ENCODE measurements at regions not wholly inside any gene's neighbourhood (a gene's known extent, or its start where the extent isn't known, plus 50 kb on each side); places are given as distances from the start of the nearest gene placed in this dataset.

DNA sequence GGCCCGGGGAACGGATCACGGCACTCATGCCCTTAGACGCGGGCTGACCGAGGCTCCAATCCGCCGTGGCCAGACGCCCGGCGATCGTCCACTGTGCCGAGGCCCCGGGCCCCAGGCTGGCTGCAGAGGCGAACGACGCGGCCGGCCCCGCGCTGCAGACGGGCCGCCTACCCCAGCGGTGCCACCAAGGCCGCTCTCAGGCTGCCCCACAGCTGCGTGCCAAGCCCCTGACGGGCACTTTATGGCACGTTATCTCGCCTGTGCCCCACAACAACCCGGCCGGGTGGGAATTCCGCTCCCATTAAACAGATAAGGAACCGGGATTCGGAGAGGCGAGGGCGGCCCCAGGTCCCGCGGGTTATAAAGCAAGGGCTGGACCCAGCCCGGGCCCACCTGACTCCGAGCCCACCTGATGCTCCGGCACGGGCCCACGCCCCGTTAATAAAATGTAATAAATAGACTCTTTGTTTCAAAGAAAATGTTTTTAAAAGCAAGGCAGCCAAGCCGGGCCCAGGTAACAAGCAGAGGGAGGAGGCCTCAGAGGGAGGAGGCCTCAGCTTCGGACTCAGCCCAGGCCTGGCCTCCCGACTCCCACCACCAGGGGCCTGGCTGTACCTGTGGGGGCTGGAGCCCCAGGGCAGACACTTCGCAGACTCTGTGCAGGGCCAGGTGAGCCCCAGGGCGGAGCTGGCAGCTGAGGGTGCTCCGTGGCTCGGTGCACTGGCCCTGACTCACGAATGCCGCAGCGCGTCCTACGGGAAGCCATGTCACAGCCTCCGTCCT lies 79.7 kb downstream of the FOXL3 start:
- DNase-seq: no peak
- no peak overlapping the region for H3K4me3 Mint-ChIP-seq
- no peaks in the 10 kb centered on the region for H3K9me3 Mint-ChIP-seq
- H3K4me1 Mint-ChIP-seq: peaks cover 26% of the 10 kb centered on the region
- H3K36me3 Mint-ChIP-seq (ENCODE audit: low read depth): peaks cover 2% of the 10 kb centered on the region
- POLR2A ChIA-PET: no interaction called here
- CTCF ChIA-PET: no interaction called here
- no peak overlapping the region for H3K27ac Mint-ChIP-seq
- H3K27me3 Mint-ChIP-seq: no peaks in the 10 kb centered on the region

DNA sequence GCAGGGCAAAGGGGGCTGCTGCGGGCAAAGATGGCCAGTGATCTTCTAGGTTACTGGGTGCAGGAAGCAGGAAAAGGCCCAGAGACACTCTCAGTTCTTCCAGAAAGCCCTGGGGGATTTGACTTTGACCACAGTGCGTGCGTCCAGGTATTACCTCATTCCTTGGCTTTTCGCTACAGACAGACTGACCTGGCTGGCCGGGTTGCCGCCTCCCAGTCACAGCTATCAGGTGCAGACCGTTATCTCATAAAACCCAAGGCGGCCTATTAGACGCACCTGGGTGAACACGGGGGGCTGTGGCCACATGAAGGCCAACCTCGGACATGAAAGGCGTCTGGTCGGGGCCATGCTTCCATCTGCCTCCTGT lies 80.3 kb downstream of the FOXL3 start:
- ChIA-PET CTCF (interaction anchor here (1.5 kb wide), 1 partner anchor 37 kb away, joined by 3 read pairs; no protein-coding TSS in a partner anchor), POLR2A (no interaction called here)
- Mint-ChIP-seq H3K36me3 (ENCODE audit: low read depth) (peaks cover 2% of the 10 kb centered on the region), H3K9me3 (no peaks in the 10 kb centered on the region), H3K27ac (no peak overlapping the region), H3K4me3 (no peak overlapping the region), H3K27me3 (no peaks in the 10 kb centered on the region), H3K4me1 (peaks cover 21% of the 10 kb centered on the region)
- DNase-seq: no peak

DNA sequence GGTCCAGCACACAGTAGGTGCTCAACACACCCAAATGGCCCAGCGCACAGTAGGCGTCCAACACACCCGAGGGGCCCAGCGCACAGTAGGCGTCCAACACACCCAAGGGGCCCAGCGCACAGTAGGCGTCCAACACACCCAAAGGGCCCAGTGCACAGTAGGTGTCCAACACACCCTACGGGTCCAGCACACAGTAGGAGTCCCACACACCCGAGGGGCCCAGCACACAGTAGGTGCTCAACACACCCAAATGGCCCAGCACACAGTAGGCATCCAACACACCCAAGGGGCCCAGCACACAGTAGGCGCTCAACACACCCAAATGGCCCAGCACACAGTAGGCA lies 80.8 kb downstream of the FOXL3 start:
- ChIA-PET POLR2A (no interaction called here), CTCF (interaction anchor here (1.5 kb wide), 1 partner anchor 38 kb away, joined by 3 read pairs; no protein-coding TSS in a partner anchor)
- H3K27me3 Mint-ChIP-seq: no peaks in the 10 kb centered on the region
- DNase-seq: no peak
- H3K4me1 Mint-ChIP-seq: peaks cover 16% of the 10 kb centered on the region
- H3K9me3 Mint-ChIP-seq: no peaks in the 10 kb centered on the region
- H3K27ac Mint-ChIP-seq: no peak overlapping the region
- no peak overlapping the region for H3K4me3 Mint-ChIP-seq
- peaks cover 2% of the 10 kb centered on the region for H3K36me3 Mint-ChIP-seq (ENCODE audit: low read depth)

DNA sequence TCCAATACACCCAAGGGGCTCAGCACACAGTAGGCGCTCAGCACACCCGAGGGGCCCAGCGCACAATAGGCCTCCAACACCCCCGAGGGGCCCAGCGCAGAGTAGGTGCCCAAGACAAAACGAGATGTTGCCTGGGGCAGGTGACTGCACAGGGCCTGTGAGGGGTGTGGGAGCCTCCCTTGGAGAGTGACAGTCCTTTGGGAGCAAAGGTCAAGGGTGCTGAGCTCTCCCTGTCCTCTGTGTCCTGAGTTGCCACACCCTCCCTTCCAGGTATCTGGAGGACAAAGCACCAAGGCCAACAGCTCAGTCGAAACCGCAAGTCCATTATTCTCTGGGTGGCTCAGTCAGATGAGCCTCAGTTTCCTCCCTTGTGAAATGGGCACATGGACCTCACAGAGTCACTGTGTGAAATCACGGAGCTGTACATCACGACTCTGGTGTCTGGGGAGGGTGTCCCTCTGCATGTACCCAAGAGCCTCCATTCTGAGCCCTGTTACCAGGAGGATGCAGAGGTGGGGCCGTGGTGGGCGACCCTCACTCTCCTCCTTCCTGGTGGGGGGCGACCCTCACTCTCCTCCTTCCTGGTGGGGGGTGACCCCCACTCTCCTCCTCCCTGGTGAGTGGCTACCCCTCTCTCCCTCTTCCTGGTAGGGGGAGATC lies 81.3 kb downstream of the FOXL3 start:
- DNase-seq: no peak
- no peaks in the 10 kb centered on the region for H3K27me3 Mint-ChIP-seq
- H3K4me1 Mint-ChIP-seq: peaks cover 11% of the 10 kb centered on the region
- CTCF ChIA-PET: interaction anchor here (1.5 kb wide), 1 partner anchor 38 kb away, joined by 3 read pairs; no protein-coding TSS in a partner anchor
- no peak overlapping the region for H3K27ac Mint-ChIP-seq
- no peak overlapping the region for H3K4me3 Mint-ChIP-seq
- POLR2A ChIA-PET: no interaction called here
- H3K9me3 Mint-ChIP-seq: no peaks in the 10 kb centered on the region
- H3K36me3 Mint-ChIP-seq (ENCODE audit: low read depth): no peaks in the 10 kb centered on the region

DNA sequence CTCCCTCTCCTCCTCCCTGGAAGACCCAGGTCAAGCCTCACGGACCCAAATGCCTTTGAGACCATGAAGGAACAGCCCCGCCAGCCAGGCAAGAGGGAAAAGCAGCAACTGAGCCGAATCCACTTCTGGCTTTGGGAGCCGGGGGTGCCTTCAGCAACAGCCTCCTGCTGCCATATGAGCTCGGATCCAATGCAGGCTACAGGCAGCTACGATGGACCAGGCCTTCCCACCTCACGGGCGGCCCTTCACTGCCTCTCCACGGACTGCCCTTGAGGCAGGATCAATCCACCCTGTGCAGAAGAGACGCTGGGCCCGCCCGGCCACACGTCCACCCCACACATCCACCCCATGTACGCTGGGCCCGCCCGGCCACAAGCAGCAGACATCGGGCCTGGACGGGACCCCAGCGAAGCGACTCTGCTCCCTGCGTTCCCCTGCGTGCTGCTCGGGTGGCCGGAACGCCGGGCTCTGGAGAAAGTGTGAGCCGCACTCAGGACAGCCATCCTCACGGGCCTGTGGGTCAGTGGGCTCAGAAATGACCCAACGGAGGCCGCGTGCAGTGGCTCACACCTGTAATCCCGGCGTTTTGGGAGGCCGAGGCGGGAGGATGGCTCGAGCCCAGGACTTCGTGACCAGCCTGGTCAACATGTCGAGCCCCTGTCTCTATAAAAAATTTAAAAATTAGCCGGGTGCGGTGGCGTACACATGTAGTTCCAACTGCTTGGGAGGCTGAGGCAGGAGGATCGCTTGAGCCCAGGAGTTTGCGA lies 82.0 kb downstream of the FOXL3 start:
- Mint-ChIP-seq H3K36me3 (ENCODE audit: low read depth) (no peaks in the 10 kb centered on the region), H3K27me3 (no peaks in the 10 kb centered on the region), H3K4me3 (no peak overlapping the region), H3K27ac (peak overlapping the region; percentile 9), H3K9me3 (no peaks in the 10 kb centered on the region), H3K4me1 (peaks cover 4% of the 10 kb centered on the region)
- DNase-seq: no peak
- POLR2A ChIA-PET: no interaction called here
- CTCF ChIA-PET: interaction anchor here (1.3 to 1.5 kb wide), 2 partner anchors 9 to 39 kb away, joined by 3 read pairs; no protein-coding TSS in a partner anchor

DNA sequence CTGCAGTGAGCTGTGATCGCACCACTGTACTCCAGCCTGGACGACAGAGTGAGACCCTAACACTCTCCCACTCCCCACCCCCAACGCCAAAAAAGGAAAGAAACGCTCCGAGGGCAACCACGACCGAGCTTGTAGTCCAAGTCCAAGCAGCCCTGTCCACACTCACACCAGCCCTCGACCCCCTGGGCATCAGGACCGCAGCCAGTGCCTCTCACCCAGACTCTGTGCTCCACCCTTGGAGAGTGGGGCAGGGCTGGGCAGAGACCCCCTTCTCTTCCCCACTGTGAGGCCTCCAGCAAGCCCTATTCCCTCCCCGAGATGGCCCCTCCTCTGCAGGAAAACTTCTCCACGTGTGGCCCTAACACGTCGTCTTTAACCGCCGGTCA lies 82.6 kb downstream of the FOXL3 start:
- no peaks in the 10 kb centered on the region for H3K4me1 Mint-ChIP-seq
- H3K27me3 Mint-ChIP-seq: no peaks in the 10 kb centered on the region
- peak overlapping the region; percentile 11 for H3K4me3 Mint-ChIP-seq
- no peaks in the 10 kb centered on the region for H3K9me3 Mint-ChIP-seq
- DNase-seq: no peak
- ChIA-PET POLR2A (no interaction called here), CTCF (interaction anchor here (1.3 kb wide), 1 partner anchor 9 kb away, joined by 3 read pairs; no protein-coding TSS in a partner anchor)
- H3K27ac Mint-ChIP-seq: peak overlapping the region; percentile 16
- no peaks in the 10 kb centered on the region for H3K36me3 Mint-ChIP-seq (ENCODE audit: low read depth)

DNA sequence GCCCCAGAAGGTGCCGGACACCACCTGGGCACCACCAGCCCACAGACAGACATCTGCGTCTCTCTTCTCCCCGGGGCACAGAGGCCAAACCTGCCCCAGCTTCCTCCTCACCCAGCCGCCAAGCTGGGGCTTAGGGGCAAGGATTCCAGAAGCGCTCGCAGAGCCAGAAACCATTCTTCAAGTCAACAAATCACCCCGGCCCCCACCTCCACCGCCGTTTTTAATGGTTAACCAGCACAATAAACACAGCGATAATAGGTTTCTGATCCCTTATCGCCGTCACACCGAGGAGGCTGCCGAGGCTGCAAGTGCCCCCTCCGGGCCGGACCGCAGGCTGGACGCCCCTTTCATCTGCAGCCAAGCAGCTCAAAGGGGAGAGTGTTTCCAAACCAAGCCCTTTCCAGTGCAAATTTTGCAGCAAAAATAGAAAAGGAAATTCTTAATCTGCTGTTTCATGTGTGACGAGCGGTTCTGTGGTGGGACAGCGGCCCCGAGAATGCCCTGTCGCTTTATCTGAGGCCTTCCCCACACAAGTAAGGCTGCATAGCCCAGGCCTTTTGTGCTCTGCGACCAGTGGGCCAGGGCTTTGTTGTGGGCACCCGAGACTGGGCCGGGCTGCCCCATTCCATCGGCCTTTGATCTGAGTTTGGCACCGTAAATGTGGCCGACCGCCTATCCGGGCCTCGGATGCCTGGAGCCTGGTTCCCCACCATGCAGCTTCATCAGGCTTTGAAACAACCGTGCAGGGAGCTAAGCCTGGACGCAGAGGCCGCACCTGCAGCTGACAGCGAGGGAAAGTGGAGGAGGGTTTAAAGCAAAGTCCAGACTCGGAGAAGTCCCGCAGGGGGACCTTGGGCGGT lies 83.2 kb downstream of the FOXL3 start:
- ChIA-PET CTCF (interaction anchor here (0.9 to 1.3 kb wide), 2 partner anchors 8 to 21 kb away, joined by 3 read pairs; no protein-coding TSS in a partner anchor), POLR2A (no interaction called here)
- H3K4me3 Mint-ChIP-seq: peak overlapping the region; percentile 11
- H3K9me3 Mint-ChIP-seq: no peaks in the 10 kb centered on the region
- H3K4me1 Mint-ChIP-seq: no peaks in the 10 kb centered on the region
- no peaks in the 10 kb centered on the region for H3K27me3 Mint-ChIP-seq
- no peaks in the 10 kb centered on the region for H3K36me3 Mint-ChIP-seq (ENCODE audit: low read depth)
- H3K27ac Mint-ChIP-seq: peak overlapping the region; percentile 16
- DNase-seq: no peak

DNA sequence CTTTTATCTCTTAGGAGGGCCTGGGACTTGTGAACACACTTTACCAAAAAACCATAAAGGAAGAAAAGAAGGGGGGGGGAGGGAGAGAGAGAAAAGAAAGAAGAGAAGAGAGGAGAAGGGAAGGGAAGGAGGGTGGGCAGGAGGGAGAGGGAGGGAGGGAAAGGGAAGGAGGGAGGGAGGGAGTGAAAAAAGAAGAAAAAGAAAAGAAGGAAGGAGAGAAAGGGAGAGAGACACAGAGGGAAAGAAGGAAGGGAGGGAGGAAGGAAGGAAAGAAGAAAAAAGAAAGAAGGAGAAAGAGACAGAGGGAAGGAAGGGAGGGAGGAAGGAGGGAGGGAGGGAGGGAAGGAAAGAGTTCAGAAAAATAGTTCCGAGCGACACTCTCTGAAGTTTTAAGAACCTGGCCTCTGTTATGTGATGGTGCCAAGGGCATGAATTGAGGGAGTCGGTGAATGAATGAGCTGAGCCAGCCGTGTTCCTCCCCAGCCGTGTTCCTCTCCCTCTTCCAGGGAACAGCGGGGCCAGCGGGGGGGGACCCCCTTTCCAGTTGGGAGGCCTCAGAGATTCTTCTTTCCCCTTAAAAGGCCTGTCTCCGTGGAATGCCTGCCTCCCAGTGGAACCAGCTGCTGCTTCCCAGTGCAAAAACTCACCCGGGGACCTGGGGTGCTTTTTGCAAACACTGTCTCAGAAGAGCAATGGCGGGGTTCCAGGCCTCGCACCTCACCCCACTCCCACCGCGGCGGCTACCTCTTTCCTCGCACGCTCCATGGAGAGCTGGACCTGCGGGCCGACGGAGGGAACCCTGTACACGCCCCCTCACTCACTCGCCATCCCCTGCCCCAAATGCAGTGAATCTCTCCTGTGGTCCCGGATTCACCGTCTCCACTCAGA lies 84.1 kb downstream of the FOXL3 start:
- POLR2A ChIA-PET: no interaction called here
- Mint-ChIP-seq H3K4me3 (no peak overlapping the region), H3K27me3 (no peaks in the 10 kb centered on the region), H3K9me3 (no peaks in the 10 kb centered on the region), H3K4me1 (no peaks in the 10 kb centered on the region), H3K27ac (no peak overlapping the region), H3K36me3 (ENCODE audit: low read depth) (no peaks in the 10 kb centered on the region)
- no peak for DNase-seq
- CTCF ChIA-PET: interaction anchor here (0.9 to 1.0 kb wide), 2 partner anchors 22 to 48 kb away, joined by 3 read pairs; no protein-coding TSS in a partner anchor

DNA sequence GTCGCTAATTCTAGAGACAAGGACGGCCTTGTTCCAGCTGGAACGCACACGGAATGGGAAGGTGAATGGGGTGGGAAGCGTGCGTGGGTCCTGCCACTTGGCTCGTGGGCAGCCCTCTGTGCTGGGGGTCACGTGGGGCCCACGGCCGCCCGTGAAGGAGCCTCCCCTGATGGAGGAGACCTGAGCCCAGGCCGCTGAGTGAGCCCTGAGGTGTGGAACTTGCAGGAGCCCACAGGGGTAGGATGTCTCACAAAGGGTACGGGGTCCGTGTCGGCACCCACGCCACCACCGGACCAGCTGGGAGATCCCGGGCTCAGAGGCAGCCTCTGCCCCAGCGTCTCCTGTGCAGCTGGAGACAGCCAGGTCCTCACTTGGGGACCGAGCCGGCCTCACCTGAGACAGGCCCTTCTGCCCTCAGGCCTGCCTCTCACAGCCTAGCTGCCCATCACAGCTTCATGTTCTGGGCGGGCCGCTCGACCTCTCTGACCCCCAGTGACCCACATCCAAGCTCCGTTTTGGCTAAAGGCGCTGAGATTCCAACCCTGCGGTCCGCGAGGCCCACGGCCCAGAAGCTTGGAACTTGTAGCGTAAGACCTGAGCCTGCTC lies 84.8 kb downstream of the FOXL3 start:
- Mint-ChIP-seq H3K9me3 (no peaks in the 10 kb centered on the region), H3K27me3 (no peaks in the 10 kb centered on the region), H3K4me1 (no peaks in the 10 kb centered on the region), H3K27ac (no peak overlapping the region), H3K36me3 (ENCODE audit: low read depth) (no peaks in the 10 kb centered on the region), H3K4me3 (no peak overlapping the region)
- DNase-seq: no peak
- CTCF ChIA-PET: interaction anchor here (1.0 kb wide), 1 partner anchor 47 kb away, joined by 3 read pairs; no protein-coding TSS in a partner anchor
- POLR2A ChIA-PET: no interaction called here

DNA sequence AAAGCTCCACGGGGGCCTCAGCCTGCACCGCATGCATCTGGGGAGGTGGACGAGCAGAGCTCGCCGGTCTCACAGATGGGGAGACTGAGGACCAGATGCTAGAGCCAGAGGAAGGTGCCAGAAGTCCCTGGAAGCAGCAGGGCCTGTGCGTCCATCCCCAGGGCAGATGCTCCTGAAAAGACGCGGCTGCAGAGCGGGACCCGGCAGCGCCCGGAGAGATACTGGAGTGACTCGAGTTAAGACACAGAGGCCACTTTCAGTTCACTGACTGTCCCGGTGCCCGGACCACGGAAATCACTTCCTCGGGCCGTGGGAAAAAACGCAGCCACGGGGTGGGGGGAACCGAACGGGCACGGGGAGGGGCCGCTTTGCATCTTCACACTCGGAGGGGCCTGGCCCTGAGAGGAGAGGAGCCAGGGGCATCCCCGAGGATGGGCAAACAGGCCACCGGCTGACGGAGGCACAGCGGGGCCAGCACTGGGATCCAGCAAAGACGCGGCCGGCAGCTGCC lies 85.4 kb downstream of the FOXL3 start:
- ChIA-PET POLR2A (no interaction called here), CTCF (no interaction called here)
- DNase-seq: no peak
- Mint-ChIP-seq H3K4me3 (no peak overlapping the region), H3K27me3 (no peaks in the 10 kb centered on the region), H3K27ac (no peak overlapping the region), H3K36me3 (ENCODE audit: low read depth) (no peaks in the 10 kb centered on the region), H3K9me3 (no peaks in the 10 kb centered on the region), H3K4me1 (peaks cover 3% of the 10 kb centered on the region)

DNA sequence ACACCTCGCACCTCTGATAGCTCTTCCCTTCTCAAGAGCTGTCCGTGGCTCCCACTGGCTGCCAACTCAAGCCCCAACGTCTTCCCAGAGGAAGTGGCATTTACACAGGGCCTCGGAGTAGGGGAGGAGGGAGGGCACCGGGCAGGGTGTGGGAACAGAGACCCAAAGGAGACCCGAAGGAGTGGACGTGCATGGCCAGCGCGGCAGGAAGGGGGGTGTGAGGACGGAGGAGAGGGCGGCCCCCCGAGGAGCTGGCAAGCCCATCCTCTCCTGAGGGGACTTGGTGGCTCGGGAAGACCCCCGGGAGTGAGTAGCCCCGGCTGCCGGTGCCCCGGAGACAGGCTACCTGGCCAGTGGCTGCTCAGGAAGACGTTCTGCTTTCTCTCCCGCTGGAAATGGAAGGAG lies 85.9 kb downstream of the FOXL3 start:
- POLR2A ChIA-PET: no interaction called here
- CTCF ChIA-PET: no interaction called here
- H3K36me3 Mint-ChIP-seq (ENCODE audit: low read depth): no peaks in the 10 kb centered on the region
- no peaks in the 10 kb centered on the region for H3K27me3 Mint-ChIP-seq
- no peak for DNase-seq
- peaks cover 6% of the 10 kb centered on the region for H3K4me1 Mint-ChIP-seq
- no peak overlapping the region for H3K4me3 Mint-ChIP-seq
- no peak overlapping the region for H3K27ac Mint-ChIP-seq
- no peaks in the 10 kb centered on the region for H3K9me3 Mint-ChIP-seq
